ENCODE measurements at regions not wholly inside any gene's neighbourhood (a gene's known extent, or its start where the extent isn't known, plus 50 kb on each side); places are given as distances from the start of the nearest gene placed in this dataset.
"Not testable (repeated sequence)": the region's sequence is repeated elsewhere in the genome, so short reads cannot be mapped to it uniquely, and the experiment has no call there.

- Mint-ChIP-seq H3K27me3 (no peaks in the 10 kb centered on the region), H3K4me3 (ENCODE audit: low read depth) (no peak overlapping the region), H3K9me3 (ENCODE audit: low read depth) (no peaks in the 10 kb centered on the region), H3K4me1 (ENCODE audit: low read depth) (peaks cover 17% of the 10 kb centered on the region), H3K36me3 (ENCODE audit: insufficient read depth) (peaks cover 23% of the 10 kb centered on the region), H3K27ac (peak overlapping the region; percentile 79)
- DNase-seq (ENCODE audit: low spot score, unreplicated experiment): no peak
- TF ChIP-seq, protein P1, sequence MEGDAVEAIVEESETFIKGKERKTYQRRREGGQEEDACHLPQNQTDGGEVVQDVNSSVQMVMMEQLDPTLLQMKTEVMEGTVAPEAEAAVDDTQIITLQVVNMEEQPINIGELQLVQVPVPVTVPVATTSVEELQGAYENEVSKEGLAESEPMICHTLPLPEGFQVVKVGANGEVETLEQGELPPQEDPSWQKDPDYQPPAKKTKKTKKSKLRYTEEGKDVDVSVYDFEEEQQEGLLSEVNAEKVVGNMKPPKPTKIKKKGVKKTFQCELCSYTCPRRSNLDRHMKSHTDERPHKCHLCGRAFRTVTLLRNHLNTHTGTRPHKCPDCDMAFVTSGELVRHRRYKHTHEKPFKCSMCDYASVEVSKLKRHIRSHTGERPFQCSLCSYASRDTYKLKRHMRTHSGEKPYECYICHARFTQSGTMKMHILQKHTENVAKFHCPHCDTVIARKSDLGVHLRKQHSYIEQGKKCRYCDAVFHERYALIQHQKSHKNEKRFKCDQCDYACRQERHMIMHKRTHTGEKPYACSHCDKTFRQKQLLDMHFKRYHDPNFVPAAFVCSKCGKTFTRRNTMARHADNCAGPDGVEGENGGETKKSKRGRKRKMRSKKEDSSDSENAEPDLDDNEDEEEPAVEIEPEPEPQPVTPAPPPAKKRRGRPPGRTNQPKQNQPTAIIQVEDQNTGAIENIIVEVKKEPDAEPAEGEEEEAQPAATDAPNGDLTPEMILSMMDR (IDR thresholded peaks at IDR 0.05; ENCODE audit: unreplicated experiment): no peak
These were observed 110.4 kb upstream of the XIST start for GRCh38 chrX:73962948-73963347.

GRCh38 chrX:73961867-73962266 lies 109.4 kb upstream of the XIST start:
- not testable (repeated sequence) for H3K27me3 Mint-ChIP-seq
- H3K36me3 Mint-ChIP-seq (ENCODE audit: insufficient read depth): peaks cover 23% of the 10 kb centered on the region

GRCh38 chrX:73944563-73944908 lies 92.0 kb upstream of the XIST start:
- Mint-ChIP-seq H3K9me3 (ENCODE audit: low read depth) (no peaks in the 10 kb centered on the region), H3K4me3 (ENCODE audit: low read depth) (peak overlapping the region; percentile 95), H3K36me3 (ENCODE audit: insufficient read depth) (peaks cover 15% of the 10 kb centered on the region), H3K4me1 (ENCODE audit: low read depth) (peaks cover 21% of the 10 kb centered on the region), H3K27ac (peak overlapping the region; percentile 100), H3K27me3 (no peaks in the 10 kb centered on the region)
- no peak for DNase-seq (ENCODE audit: low spot score, unreplicated experiment)
- TF ChIP-seq, protein P1 (IDR thresholded peaks at IDR 0.05; ENCODE audit: unreplicated experiment): no peak

More at GRCh38 chrX:73961867-73962266, 109.4 kb upstream of the XIST start:
- H3K4me3 Mint-ChIP-seq (ENCODE audit: low read depth); H3K9me3 Mint-ChIP-seq (ENCODE audit: low read depth); DNase-seq (ENCODE audit: low spot score, unreplicated experiment): not testable (repeated sequence)
- Mint-ChIP-seq H3K27ac (peak overlapping the region; percentile 41), H3K4me1 (ENCODE audit: low read depth) (peaks cover 17% of the 10 kb centered on the region)

GRCh38 chrX:73943693-73944562 lies 91.4 kb upstream of the XIST start:
- TF ChIP-seq, protein P1 (IDR thresholded peaks at IDR 0.05; ENCODE audit: unreplicated experiment): peak; percentile 10
- H3K9me3 Mint-ChIP-seq (ENCODE audit: low read depth): no peaks in the 10 kb centered on the region
- H3K27me3 Mint-ChIP-seq: no peaks in the 10 kb centered on the region
- peak overlapping the region; percentile 95 for H3K4me3 Mint-ChIP-seq (ENCODE audit: low read depth)
- peaks cover 9% of the 10 kb centered on the region for H3K36me3 Mint-ChIP-seq (ENCODE audit: insufficient read depth)
- H3K4me1 Mint-ChIP-seq (ENCODE audit: low read depth): peaks cover 21% of the 10 kb centered on the region
- DNase-seq (ENCODE audit: low spot score, unreplicated experiment): peak; percentile 85
- peak overlapping the region; percentile 100 for H3K27ac Mint-ChIP-seq

DNA sequence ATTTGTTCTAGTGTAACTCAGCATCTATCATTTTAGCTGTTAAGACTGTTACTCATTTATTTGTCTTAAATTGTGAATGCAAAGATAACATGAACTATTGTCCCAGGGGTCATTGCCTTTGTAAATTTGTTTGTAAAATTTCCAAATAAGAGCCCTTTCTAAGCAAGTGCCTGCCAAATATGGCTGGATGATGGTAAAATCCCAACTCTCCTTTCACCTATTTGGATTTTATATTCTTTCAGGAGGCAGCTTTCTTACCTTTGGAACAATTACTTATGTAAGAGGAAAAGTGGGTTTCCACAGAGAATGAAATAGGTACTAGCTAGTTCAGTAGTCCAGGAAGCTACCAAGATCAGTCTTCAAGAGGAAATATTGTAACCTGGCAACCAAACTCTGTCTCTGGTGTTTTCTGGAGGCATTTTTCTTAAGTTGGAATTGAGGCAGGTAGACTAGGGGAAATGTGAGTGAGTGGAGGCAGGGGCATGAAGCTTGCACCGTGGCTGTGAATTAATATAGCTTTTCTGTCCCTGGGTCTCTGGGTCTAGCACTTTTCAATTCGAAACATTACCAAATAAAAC lies 88.5 kb upstream of the XIST start:
- Mint-ChIP-seq H3K4me1 (ENCODE audit: low read depth) (peaks cover 17% of the 10 kb centered on the region), H3K9me3 (ENCODE audit: low read depth) (no peaks in the 10 kb centered on the region), H3K36me3 (ENCODE audit: insufficient read depth) (peaks cover 3% of the 10 kb centered on the region), H3K27ac (peak overlapping the region; percentile 74), H3K4me3 (ENCODE audit: low read depth) (no peak overlapping the region), H3K27me3 (no peaks in the 10 kb centered on the region)
- no peak for DNase-seq (ENCODE audit: low spot score, unreplicated experiment)
- TF ChIP-seq, protein P1 (IDR thresholded peaks at IDR 0.05; ENCODE audit: unreplicated experiment): no peak

DNA sequence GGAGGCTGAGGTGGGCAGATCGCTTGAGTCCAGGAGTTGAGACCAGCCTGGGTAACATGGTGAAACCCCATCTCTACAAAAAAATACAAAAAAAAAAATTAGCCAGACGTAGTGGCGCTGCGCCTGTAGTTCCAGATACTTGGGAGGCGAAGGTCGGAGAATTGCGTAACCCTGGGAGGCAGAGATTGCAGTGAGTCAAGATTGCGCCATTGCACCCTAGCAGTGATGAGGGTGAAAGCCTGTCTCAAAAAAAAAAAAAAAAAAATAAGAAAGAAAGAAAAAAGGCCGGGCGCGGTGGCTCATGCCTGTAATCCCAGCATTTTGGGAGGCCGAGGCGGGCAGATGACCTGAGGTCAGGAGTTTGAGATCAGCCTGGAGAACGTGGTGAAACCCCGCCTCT lies 85.3 kb upstream of the XIST start:
- H3K4me3 Mint-ChIP-seq (ENCODE audit: low read depth); H3K9me3 Mint-ChIP-seq (ENCODE audit: low read depth); H3K27ac Mint-ChIP-seq; H3K36me3 Mint-ChIP-seq (ENCODE audit: insufficient read depth); H3K4me1 Mint-ChIP-seq (ENCODE audit: low read depth); H3K27me3 Mint-ChIP-seq; DNase-seq (ENCODE audit: low spot score, unreplicated experiment): not testable (repeated sequence)
